ENCODE measurements at regions not wholly inside any gene's neighbourhood (a gene's known extent, or its start where the extent isn't known, plus 50 kb on each side); places are given as distances from the start of the nearest gene placed in this dataset.

GRCh38 chr9:23123048-23123632 is 676.5 kb downstream of the DMRTA1 start:
- Histone ChIP-seq H3K27me3 (ENCODE audit: control insufficient read depth, insufficient read depth, low read length) (no peaks in the 10 kb centered on the region), H3K4me3 (ENCODE audit: low read depth, low read length) (no peak overlapping the region), H3K36me3 (ENCODE audit: control insufficient read depth, insufficient read depth, low read length) (no peaks in the 10 kb centered on the region)
- ChIA-PET POLR2A (no interaction called here), CTCF (no interaction called here)
- peak; percentile 35 for TF ChIP-seq CTCF (IDR thresholded peaks at IDR 0.05; ENCODE audit: insufficient read depth, low read depth, low read length)
- no peak for DNase-seq (ENCODE audit: low read depth)

GRCh38 chr9:23145467-23145866 is 680.6 kb downstream of the ELAVL2 start:
- Histone ChIP-seq H3K27me3 (ENCODE audit: control insufficient read depth, insufficient read depth, low read length) (no peaks in the 10 kb centered on the region), H3K4me3 (ENCODE audit: low read depth, low read length) (no peak overlapping the region), H3K36me3 (ENCODE audit: control insufficient read depth, insufficient read depth, low read length) (no peaks in the 10 kb centered on the region)
- TF ChIP-seq CTCF (IDR thresholded peaks at IDR 0.05; ENCODE audit: insufficient read depth, low read depth, low read length): no peak
- no peak for DNase-seq (ENCODE audit: low read depth)
- CTCF ChIA-PET: no interaction called here
- POLR2A ChIA-PET: no interaction called here

- POLR2A ChIA-PET: no interaction called here
- CTCF ChIA-PET: interaction anchor here (1.0 kb wide), 1 partner anchor 10 kb away, joined by 3 read pairs; no protein-coding TSS in a partner anchor
- no peak for DNase-seq (ENCODE audit: low read depth)
- TF ChIP-seq CTCF (IDR thresholded peaks at IDR 0.05; ENCODE audit: insufficient read depth, low read depth, low read length): no peak
- Histone ChIP-seq H3K36me3 (ENCODE audit: control insufficient read depth, insufficient read depth, low read length) (no peaks in the 10 kb centered on the region), H3K4me3 (ENCODE audit: low read depth, low read length) (no peak overlapping the region), H3K27me3 (ENCODE audit: control insufficient read depth, insufficient read depth, low read length) (no peaks in the 10 kb centered on the region)
Measured at GRCh38 chr9:23153058-23153457, 673.0 kb downstream of the ELAVL2 start.

- Histone ChIP-seq H3K27me3 (ENCODE audit: control insufficient read depth, insufficient read depth, low read length) (no peaks in the 10 kb centered on the region), H3K4me3 (ENCODE audit: low read depth, low read length) (no peak overlapping the region), H3K36me3 (ENCODE audit: control insufficient read depth, insufficient read depth, low read length) (no peaks in the 10 kb centered on the region)
- ChIA-PET POLR2A (no interaction called here), CTCF (no interaction called here)
- DNase-seq (ENCODE audit: low read depth): no peak
- TF ChIP-seq CTCF (IDR thresholded peaks at IDR 0.05; ENCODE audit: insufficient read depth, low read depth, low read length): no peak
Measured at GRCh38 chr9:23160491-23160890, 665.5 kb downstream of the ELAVL2 start.

GRCh38 chr9:23160952-23161469 is 665.0 kb downstream of the ELAVL2 start:
- POLR2A ChIA-PET: no interaction called here
- TF ChIP-seq CTCF (IDR thresholded peaks at IDR 0.05; ENCODE audit: insufficient read depth, low read depth, low read length): no peak
- DNase-seq (ENCODE audit: low read depth): no peak
- CTCF ChIA-PET: no interaction called here
- H3K4me3 ChIP-seq (ENCODE audit: low read depth, low read length): no peak overlapping the region
- no peaks in the 10 kb centered on the region for H3K36me3 ChIP-seq (ENCODE audit: control insufficient read depth, insufficient read depth, low read length)
- H3K27me3 ChIP-seq (ENCODE audit: control insufficient read depth, insufficient read depth, low read length): no peaks in the 10 kb centered on the region
